ENCODE measurements at regions not wholly inside any gene's neighbourhood (a gene's known extent, or its start where the extent isn't known, plus 50 kb on each side); places are given as distances from the start of the nearest gene placed in this dataset.

DNA sequence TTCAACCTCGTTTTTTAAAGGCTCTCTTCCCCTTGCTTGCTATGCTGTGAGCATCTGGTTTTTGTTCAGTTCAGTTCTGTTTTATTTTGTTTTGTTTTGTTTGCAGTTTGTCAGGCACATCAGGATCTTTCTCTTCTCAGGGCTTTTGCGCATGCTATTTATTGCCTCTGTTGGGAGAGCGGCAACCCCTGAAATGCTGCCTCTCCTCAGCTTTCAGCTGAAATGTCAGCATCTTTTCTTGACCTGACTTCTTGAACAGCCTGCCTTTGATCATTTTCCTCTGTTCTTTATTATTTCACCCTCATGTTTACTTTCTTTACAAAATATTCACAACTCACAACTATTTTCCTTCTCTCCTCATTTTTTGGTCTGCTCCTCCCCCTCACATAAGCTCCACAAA, 50.4 kb upstream of the RC3H1 start:
- TF ChIP-seq POLR2A (IDR thresholded peaks at IDR 0.05) = no peak
- TF ChIP-seq, protein P1, sequence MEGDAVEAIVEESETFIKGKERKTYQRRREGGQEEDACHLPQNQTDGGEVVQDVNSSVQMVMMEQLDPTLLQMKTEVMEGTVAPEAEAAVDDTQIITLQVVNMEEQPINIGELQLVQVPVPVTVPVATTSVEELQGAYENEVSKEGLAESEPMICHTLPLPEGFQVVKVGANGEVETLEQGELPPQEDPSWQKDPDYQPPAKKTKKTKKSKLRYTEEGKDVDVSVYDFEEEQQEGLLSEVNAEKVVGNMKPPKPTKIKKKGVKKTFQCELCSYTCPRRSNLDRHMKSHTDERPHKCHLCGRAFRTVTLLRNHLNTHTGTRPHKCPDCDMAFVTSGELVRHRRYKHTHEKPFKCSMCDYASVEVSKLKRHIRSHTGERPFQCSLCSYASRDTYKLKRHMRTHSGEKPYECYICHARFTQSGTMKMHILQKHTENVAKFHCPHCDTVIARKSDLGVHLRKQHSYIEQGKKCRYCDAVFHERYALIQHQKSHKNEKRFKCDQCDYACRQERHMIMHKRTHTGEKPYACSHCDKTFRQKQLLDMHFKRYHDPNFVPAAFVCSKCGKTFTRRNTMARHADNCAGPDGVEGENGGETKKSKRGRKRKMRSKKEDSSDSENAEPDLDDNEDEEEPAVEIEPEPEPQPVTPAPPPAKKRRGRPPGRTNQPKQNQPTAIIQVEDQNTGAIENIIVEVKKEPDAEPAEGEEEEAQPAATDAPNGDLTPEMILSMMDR (IDR thresholded peaks at IDR 0.05) = no peak

Measured in esophagus squamous epithelium (tissue), 4 donors.